Fibroblast of skin of left biceps (primary cell): ENCODE measurements at regions not wholly inside any gene's neighbourhood (a gene's known extent, or its start where the extent isn't known, plus 50 kb on each side); places are given as distances from the start of the nearest gene placed in this dataset.
"Not testable (repeated sequence)": the region's sequence is repeated elsewhere in the genome, so short reads cannot be mapped to it uniquely, and the experiment has no call there.

ENCODE experiments used
- DNase-seq, 2 experiments: peaks; one replicate each; pipeline ENCODE4 v3.0.0-alpha.2; 2013; ENCODE audit warnings: low read depth in 2 of 2

GRCh38 chr20:40890635-40891034, 138.0 kb upstream of the TOP1 start:
- DNase-seq, result no peak

- DNase-seq, result no peak
Observed at GRCh38 chr20:40891351-40891750, 137.3 kb upstream of the TOP1 start.

- DNase-seq, result no peak
Observed at GRCh38 chr20:40892642-40893041, 136.0 kb upstream of the TOP1 start.

GRCh38 chr20:40893610-40894236, 134.9 kb upstream of the TOP1 start:
- DNase-seq, result no peak

GRCh38 chr20:40894237-40894630, 134.4 kb upstream of the TOP1 start:
- DNase-seq, result no peak

- DNase-seq, result no peak
Observed at GRCh38 chr20:40895182-40895581, 133.4 kb upstream of the TOP1 start.

GRCh38 chr20:40896814-40897700, 131.6 kb upstream of the TOP1 start:
- DNase-seq, result peak; percentile 27 to 29

GRCh38 chr20:40899344-40899743, 129.3 kb upstream of the TOP1 start:
- no peak for DNase-seq

GRCh38 chr20:40900666-40901215, 127.9 kb upstream of the TOP1 start:
- no peak for DNase-seq

GRCh38 chr20:40902661-40903060, 126.0 kb upstream of the TOP1 start:
- DNase-seq, result no peak

GRCh38 chr20:40908309-40908708, 120.3 kb upstream of the TOP1 start:
- DNase-seq, result no peak

- DNase-seq, result not testable (repeated sequence)
Observed at GRCh38 chr20:40909489-40909888, 119.1 kb upstream of the TOP1 start.

GRCh38 chr20:40910436-40910835, 118.2 kb upstream of the TOP1 start:
- not testable (repeated sequence) for DNase-seq

- not testable (repeated sequence) for DNase-seq
Observed at GRCh38 chr20:40911152-40911551, 117.5 kb upstream of the TOP1 start.

GRCh38 chr20:40913224-40914185, 115.1 kb upstream of the TOP1 start:
- DNase-seq, result no peak

- DNase-seq, result no peak
Observed at GRCh38 chr20:40915756-40916155, 112.9 kb upstream of the TOP1 start.

GRCh38 chr20:40916276-40916675, 112.3 kb upstream of the TOP1 start:
- DNase-seq, result no peak

GRCh38 chr20:40920291-40920690, 108.3 kb upstream of the TOP1 start:
- no peak for DNase-seq

GRCh38 chr20:40922865-40923264, 105.8 kb upstream of the TOP1 start:
- no peak for DNase-seq

GRCh38 chr20:40925829-40926510, 102.7 kb upstream of the TOP1 start:
- DNase-seq, result no peak

GRCh38 chr20:40926928-40927327, 101.7 kb upstream of the TOP1 start:
- DNase-seq, result no peak
